Gastroesophageal sphincter (tissue), 4 donors: ENCODE measurements at regions not wholly inside any gene's neighbourhood (a gene's known extent, or its start where the extent isn't known, plus 50 kb on each side); places are given as distances from the start of the nearest gene placed in this dataset.

ENCODE experiments used
- ATAC-seq: fragments of 150-250 bp; one replicate; pipeline ENCODE4 v1.9.1; 2016; ENCODE audit warnings: mild to moderate bottlenecking, moderate library complexity
- H3K27ac ChIP-seq, 4 donors: fragments of 200-600 bp; sonication (generic) in 3 of 4; 1 replicate in 3 of 4; 2 replicates in 1 of 4; pipeline ENCODE4 v1.5.1; 2016 to 2019
- H3K27me3 ChIP-seq: fragments of 200-600 bp; sonication (generic); one replicate; pipeline ENCODE4 v1.5.1; 2019
- H3K36me3 ChIP-seq, 2 donors: fragments of 200-600 bp; sonication (generic); one replicate each; pipeline ENCODE4 v1.5.1; 2019; ENCODE audit warnings: control low read depth in 1 of 2
- H3K4me1 ChIP-seq, 3 donors: fragments of 200-600 bp; sonication (generic); 1 replicate in 2 of 3; 2 replicates in 1 of 3; pipeline ENCODE4 v1.5.1; 2016 to 2019; ENCODE audit warnings: control low read depth in 2 of 3
- H3K4me3 ChIP-seq, 2 donors: fragments of 200-600 bp; sonication (generic); one replicate each; pipeline ENCODE4 v1.5.1; 2019; ENCODE audit warnings: mild to moderate bottlenecking in 1 of 2, moderate library complexity in 1 of 2
- H3K9me3 ChIP-seq, 3 donors: fragments of 200-600 bp; sonication (generic); one replicate each; pipeline ENCODE4 v1.5.1; 2017 to 2019; ENCODE audit warnings: control low read depth in 2 of 3
- EP300 ChIP-seq: sonication (generic); formaldehyde crosslinking; IDR thresholded peaks from one replicate; pipeline ENCODE4 v1.6.1; 2017; ENCODE audit warnings: antibody characterized with exemption, mild to moderate bottlenecking
- POLR2A ChIP-seq, 2 donors: fragments of 450-650 bp; IDR thresholded peaks; one replicate each; pipeline ENCODE4 v1.6.1; 2017; ENCODE audit warnings: antibody characterized with exemption in 2 of 2, mild to moderate bottlenecking in 2 of 2, moderate library complexity in 1 of 2
- POLR2AphosphoS5 ChIP-seq: sonication (generic); formaldehyde crosslinking; IDR thresholded peaks from one replicate; pipeline ENCODE4 v1.6.1; 2017; ENCODE audit warnings: antibody characterized with exemption
- WGBS, 2 donors: methylation state at CpG; one replicate each; pipeline ENCODE4 v1.1.5; 2018; ENCODE audit warnings: low coverage in 1 of 2; 5-methylcytosine and 5-hydroxymethylcytosine counted together
- TF ChIP-seq, protein P1 (sequence below), 4 experiments: fragments of 200-600 bp in 2 of 4; fragments of 450-650 bp in 2 of 4; sonication (generic) in 1 of 4; IDR thresholded peaks; one replicate each; pipeline ENCODE4 v1.5.1; 2017 to 2019; ENCODE audit warnings: antibody characterized with exemption in 4 of 4, mild to moderate bottlenecking in 2 of 4, moderate library complexity in 2 of 4

DNA sequence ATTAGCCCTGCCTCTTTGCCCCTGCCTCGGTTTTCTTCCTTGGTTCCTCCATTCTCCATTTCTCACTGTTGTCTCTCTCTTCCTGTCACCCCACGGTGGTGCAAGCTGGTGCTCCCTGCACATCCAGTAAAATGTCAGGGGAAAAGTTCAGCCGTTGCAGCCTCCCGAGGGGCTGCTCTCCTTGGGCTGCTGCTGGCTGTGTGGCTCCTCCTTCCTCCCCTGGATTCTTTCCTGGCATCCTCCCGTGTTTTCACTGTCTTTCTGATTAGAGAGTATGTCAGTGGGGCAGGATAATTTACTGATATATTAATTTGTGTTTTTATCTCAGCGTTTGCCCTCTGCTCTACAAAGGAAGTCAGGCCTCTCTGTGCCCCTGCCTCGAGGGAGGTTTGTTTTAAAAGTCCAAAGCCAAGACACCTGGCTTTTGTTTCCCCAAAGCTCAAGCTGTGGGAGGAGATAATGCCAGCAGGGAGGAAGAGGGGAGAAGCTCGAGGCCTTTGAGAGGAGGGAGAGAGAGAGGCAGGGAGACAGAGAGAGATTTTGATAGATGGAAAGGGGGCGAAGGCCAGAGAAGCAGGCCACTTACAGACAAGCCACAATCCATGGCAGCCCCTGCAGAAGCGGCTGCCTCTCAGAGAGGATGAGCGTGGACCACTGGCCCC, 150.3 kb upstream of the NR2F2 start:
- TF ChIP-seq, protein P1, sequence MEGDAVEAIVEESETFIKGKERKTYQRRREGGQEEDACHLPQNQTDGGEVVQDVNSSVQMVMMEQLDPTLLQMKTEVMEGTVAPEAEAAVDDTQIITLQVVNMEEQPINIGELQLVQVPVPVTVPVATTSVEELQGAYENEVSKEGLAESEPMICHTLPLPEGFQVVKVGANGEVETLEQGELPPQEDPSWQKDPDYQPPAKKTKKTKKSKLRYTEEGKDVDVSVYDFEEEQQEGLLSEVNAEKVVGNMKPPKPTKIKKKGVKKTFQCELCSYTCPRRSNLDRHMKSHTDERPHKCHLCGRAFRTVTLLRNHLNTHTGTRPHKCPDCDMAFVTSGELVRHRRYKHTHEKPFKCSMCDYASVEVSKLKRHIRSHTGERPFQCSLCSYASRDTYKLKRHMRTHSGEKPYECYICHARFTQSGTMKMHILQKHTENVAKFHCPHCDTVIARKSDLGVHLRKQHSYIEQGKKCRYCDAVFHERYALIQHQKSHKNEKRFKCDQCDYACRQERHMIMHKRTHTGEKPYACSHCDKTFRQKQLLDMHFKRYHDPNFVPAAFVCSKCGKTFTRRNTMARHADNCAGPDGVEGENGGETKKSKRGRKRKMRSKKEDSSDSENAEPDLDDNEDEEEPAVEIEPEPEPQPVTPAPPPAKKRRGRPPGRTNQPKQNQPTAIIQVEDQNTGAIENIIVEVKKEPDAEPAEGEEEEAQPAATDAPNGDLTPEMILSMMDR (IDR thresholded peaks at IDR 0.05) = no peak
- TF ChIP-seq POLR2AphosphoS5 = no peak
- no peak for TF ChIP-seq EP300
- no peak for TF ChIP-seq POLR2A (IDR thresholded peaks at IDR 0.05)
- H3K36me3 ChIP-seq = no peaks in the 10 kb centered on the region
- no peaks in the 10 kb centered on the region for H3K9me3 ChIP-seq
- H3K27ac ChIP-seq = peak overlapping the region in 2 of 4 donors; percentile 9 to 84
- H3K4me1 ChIP-seq = peaks cover 5 to 49% (median 5%) of the 10 kb centered on the region in 3 donors
- WGBS, 2 donors = 25 to 86% methylated on average over 4 to 7 of the region's 11 CpGs
- H3K4me3 ChIP-seq = no peak overlapping the region
- H3K27me3 ChIP-seq = no peaks in the 10 kb centered on the region
- no peak for ATAC-seq

DNA sequence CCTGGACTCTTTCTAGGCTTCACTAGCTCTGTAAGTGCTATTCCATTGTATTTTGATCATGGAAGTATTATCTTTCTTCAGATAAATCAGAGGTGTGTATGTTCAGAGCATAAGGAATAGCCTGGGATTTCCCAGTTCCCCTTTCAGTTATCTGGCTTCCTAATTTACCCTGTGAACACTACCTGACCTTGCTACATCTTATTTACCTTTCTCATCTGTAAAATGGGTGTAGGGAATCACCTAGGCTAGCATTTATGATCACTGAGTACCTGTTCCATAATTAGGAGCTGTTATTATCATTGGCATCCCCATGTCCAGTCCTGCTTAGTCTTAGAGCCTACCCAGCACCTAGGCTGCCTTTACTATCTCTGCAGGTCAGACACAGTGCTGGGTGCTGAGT, 149.3 kb upstream of the NR2F2 start:
- H3K4me3 ChIP-seq = no peak overlapping the region
- no peak for ATAC-seq

DNA sequence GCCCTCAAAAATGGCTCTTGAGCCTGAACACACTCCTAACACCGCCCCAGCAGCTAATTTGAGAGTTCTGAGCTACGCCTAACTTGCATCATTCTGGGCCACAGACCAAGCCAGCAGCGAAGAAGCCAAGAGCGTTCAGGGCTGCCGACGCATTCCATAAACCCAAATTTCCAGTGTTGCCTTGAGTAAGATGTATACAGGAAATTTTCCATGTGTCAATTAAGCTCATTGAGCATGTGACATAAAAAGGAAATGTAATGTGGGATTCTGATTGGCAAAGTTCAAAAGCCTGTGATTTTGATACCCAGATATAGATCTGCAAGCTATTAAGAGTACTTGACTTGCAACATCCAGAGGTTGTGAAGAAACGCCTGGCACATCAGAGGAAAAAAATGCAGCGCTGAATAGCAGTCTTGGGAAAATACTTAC, 148.6 kb upstream of the NR2F2 start:
- peak; percentile 91 for ATAC-seq
- H3K4me1 ChIP-seq = peaks cover 5 to 49% (median 5%) of the 10 kb centered on the region in 3 donors
- no peaks in the 10 kb centered on the region for H3K9me3 ChIP-seq
- WGBS, 2 donors = 17 to 47% methylated on average over 5 to 7 of the region's 8 CpGs
- H3K27ac ChIP-seq = peak overlapping the region; percentile 71 to 84 (median 73)
- H3K36me3 ChIP-seq = no peaks in the 10 kb centered on the region
- TF ChIP-seq POLR2A (IDR thresholded peaks at IDR 0.05) = no peak
- TF ChIP-seq EP300 = no peak
- peak; percentile 68 for TF ChIP-seq POLR2AphosphoS5
- TF ChIP-seq, protein P1 (IDR thresholded peaks at IDR 0.05) = no peak
- H3K27me3 ChIP-seq = no peaks in the 10 kb centered on the region
- peak overlapping the region in 1 of 2 donors; percentile 13 for H3K4me3 ChIP-seq

More for the DNA sequence above, 149.3 kb upstream of the NR2F2 start:
- Histone ChIP-seq H3K9me3 (no peaks in the 10 kb centered on the region), H3K27ac (peak overlapping the region; percentile 71 to 84 (median 73)), H3K4me1 (peaks cover 5 to 49% (median 5%) of the 10 kb centered on the region in 3 donors), H3K36me3 (no peaks in the 10 kb centered on the region), H3K27me3 (no peaks in the 10 kb centered on the region)
- no peak for TF ChIP-seq POLR2AphosphoS5
- TF ChIP-seq, protein P1 (IDR thresholded peaks at IDR 0.05) = no peak

DNA sequence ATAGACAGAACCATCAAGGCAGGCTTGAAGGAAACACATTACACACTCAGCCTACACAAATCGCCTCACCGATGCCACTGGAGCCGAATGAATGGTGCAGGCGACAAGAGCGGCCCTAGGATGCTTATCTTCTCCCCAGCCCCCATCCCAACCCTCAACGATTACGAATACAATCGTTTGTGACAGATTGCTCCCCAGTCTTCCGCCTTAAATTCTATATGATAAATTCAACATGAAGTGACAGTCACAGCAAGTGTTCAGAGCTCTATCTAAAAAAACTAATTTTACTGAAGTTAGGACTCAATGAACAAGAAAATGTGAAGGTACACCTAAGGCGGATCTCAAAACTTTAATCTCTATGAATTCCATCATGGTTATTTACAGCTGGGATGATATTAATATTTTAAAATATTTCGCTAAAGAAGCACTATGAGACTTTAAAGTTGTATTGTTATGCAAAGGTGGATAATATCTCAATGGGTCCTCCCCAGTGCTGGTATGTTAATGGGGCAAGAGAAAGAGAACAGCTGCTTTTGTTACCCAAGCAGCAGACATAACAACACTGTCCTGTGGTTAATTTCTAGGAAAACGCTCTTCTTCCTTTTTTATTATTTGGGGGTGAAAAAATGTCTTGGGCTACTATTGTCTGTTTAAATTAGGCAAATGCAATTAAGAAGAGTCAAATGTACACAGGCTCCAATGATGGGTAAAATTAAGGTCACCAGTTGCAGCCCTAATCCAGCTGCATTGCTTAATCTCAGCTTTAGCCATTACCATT, 147.6 kb upstream of the NR2F2 start:
- no peak for ATAC-seq
- H3K36me3 ChIP-seq = no peaks in the 10 kb centered on the region
- TF ChIP-seq EP300 = no peak
- TF ChIP-seq, protein P1 (IDR thresholded peaks at IDR 0.05) = no peak
- TF ChIP-seq POLR2AphosphoS5 = no peak
- no peak for TF ChIP-seq POLR2A (IDR thresholded peaks at IDR 0.05)
- H3K9me3 ChIP-seq = no peaks in the 10 kb centered on the region
- H3K4me3 ChIP-seq = no peak overlapping the region
- no peaks in the 10 kb centered on the region for H3K27me3 ChIP-seq
- peak overlapping the region in 3 of 4 donors; percentile 71 to 84 (median 75) for H3K27ac ChIP-seq
- H3K4me1 ChIP-seq = peaks cover 5 to 58% (median 5%) of the 10 kb centered on the region in 3 donors
- 68 to 93% methylated on average over 4 to 12 of the region's 12 CpGs for WGBS, 2 donors

DNA sequence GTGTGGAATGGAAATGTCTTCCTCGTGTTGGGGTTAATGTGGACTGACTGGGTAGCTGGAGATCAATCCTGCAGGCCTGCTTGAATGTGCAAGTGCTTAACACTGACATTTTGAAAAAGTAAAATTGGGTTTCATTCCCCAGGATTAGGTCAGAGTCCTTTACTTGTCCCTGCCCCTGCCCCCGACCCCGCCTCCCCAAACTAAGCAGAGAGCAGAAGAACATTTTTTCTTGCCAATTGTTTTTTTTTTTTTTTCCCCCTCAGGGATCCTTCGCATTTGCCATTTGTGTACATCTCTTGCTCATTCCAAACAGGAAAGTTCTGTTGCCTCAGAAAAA, 147.0 kb upstream of the NR2F2 start:
- Histone ChIP-seq H3K4me3 (no peak overlapping the region), H3K9me3 (no peaks in the 10 kb centered on the region), H3K27ac (peak overlapping the region in 2 of 4 donors; percentile 28 to 32), H3K27me3 (no peaks in the 10 kb centered on the region), H3K36me3 (no peaks in the 10 kb centered on the region), H3K4me1 (peaks cover 5 to 64% (median 5%) of the 10 kb centered on the region in 3 donors)
- no peak for TF ChIP-seq EP300
- no peak for TF ChIP-seq POLR2A (IDR thresholded peaks at IDR 0.05)
- no peak for TF ChIP-seq POLR2AphosphoS5
- TF ChIP-seq, protein P1 (IDR thresholded peaks at IDR 0.05) = no peak
- no peak for ATAC-seq
- 62 to 67% methylated on average over 2 to 3 of the region's 4 CpGs for WGBS, 2 donors
